Esophagus mucosa (tissue), 1 donor: ENCODE measurements at regions not wholly inside any gene's neighbourhood (a gene's known extent, or its start where the extent isn't known, plus 50 kb on each side); places are given as distances from the start of the nearest gene placed in this dataset.
"Not testable (repeated sequence)": the region's sequence is repeated elsewhere in the genome, so short reads cannot be mapped to it uniquely, and the experiment has no call there.

Source experiments
- ATAC-seq: fragments of 200-7000 bp; cut with Tn5 transposase; one replicate; pipeline ENCODE4 v1.9.1; 2020
- donor health status: DM: yes; HTN: yes; CAD: no.

DNA sequence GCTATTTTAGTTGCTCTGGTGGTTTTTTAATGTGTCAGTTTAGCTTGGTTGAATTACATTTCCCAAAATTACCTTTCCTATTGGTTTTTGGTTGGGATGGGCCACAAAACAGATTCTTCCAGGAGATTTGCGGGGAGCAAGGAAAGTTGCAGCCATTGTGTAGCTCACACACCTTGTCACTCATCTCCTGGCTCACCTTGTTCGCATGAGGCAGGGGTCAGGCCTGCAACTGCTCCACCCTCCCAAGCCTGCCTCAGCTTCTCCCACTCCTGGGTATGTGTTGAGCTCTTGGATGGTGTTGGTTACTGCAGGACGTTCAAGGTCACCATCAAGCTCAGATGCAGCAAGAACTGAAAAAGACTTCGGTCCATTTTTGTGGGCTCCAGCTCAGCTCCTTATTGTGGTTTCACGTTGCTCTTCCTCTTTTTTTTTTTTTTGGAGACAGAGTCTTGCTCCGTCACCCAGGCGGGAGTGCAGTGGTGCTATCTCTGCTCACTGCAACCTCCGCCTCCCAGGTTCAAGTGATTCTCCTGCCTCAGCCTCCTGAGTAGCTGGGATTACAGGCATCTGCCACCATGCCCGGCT is 95.6 kb upstream of the METTL14 start:
- no peak for ATAC-seq

- peak; percentile 100 for ATAC-seq
These were observed 93.7 kb upstream of the METTL14 start for GRCh38 chr4:118591339-118592046.

DNA sequence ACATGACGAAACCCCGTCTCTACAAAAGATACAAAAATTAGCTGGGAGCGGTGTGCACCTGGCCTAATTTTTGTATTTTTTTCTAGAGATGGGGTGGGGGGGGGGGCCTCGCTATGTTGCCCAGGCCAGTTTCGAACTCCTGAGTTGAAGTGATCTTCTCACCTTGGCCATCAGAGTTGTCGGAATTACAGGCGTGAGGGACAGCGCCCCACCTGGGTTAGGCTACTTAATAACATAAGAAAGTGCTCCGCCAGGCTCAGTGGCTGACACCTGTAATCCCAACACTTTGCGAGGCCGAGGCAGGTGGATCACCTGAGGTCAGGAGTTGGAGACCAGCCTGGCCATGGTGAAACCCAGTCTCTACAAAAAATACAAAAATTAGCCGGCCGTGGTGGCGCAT is 92.9 kb upstream of the METTL14 start:
- not testable (repeated sequence) for ATAC-seq

DNA sequence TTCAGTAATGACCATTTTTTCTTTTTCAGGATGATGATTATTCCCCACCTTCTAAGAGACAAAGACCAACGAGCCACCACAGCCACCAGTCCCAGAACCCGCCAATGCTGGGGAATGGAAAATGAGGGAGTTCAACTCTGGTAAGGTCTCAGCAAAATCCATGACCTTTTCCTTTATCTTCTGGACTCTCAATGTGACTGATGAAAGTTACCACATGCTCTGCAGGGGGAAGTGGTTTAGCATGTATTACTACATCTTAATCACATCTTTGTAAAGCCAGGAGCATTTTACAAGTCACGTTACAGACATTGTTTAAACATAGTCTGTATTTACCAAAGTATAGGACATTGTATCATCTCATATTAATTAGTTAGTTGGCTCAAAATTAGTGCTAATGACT is 89.3 kb upstream of the METTL14 start:
- not testable (repeated sequence) for ATAC-seq

- ATAC-seq: not testable (repeated sequence)
These were observed 60.1 kb upstream of the METTL14 start for GRCh38 chr4:118625097-118625496.

DNA sequence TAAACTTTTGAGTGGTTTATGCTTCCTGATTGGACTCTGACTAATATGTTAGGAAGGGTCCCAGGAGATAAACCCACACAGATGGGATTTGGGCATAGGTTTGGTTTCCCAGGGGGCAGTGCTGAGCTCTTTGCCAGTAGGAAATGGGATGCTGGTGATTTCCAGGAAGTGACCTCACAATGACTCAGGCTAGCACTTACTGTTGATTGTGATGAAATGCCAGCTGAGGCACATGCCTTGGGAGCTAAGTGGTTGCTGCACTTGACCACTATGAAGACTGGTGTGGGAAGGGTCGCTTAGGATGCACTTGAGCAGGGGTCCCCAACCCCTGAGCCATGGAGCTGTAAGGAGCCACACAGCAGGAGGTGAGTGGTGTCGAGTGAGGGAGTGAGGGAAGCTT is 55.5 kb upstream of the METTL14 start:
- ATAC-seq: not testable (repeated sequence)

- ATAC-seq: not testable (repeated sequence)
These were observed 54.3 kb upstream of the METTL14 start for GRCh38 chr4:118630897-118631296.

GRCh38 chr4:118631321-118632050 is 53.7 kb upstream of the METTL14 start:
- not testable (repeated sequence) for ATAC-seq

GRCh38 chr4:118633476-118633875 is 51.7 kb upstream of the METTL14 start:
- ATAC-seq: not testable (repeated sequence)

- ATAC-seq: not testable (repeated sequence)
These were observed 50.9 kb upstream of the METTL14 start for GRCh38 chr4:118634126-118634875.
